HL-60 (cell line): ENCODE measurements at regions not wholly inside any gene's neighbourhood (a gene's known extent, or its start where the extent isn't known, plus 50 kb on each side); places are given as distances from the start of the nearest gene placed in this dataset.

ENCODE experiments used
- GABPA ChIP-seq: IDR thresholded peaks from 2 replicates; pipeline ENCODE4 v1.6.1; 2012; ENCODE audit warnings: low read depth
- POLR2AphosphoS5 ChIP-seq: IDR thresholded peaks from 2 replicates; pipeline ENCODE4 v1.6.1; 2012; ENCODE audit warnings: low read depth
- SPI1 ChIP-seq: IDR thresholded peaks from 2 replicates; pipeline ENCODE4 v1.6.1; 2012; ENCODE audit warnings: low read depth, mild to moderate bottlenecking, borderline replicate concordance
- TF ChIP-seq, protein P1 (sequence below): IDR thresholded peaks from one replicate; pipeline ENCODE4 v1.5.1; 2011; ENCODE audit warnings: low read length, control low read depth, inconsistent platforms; ENCODE audit not compliant: insufficient read depth
- TF ChIP-seq, protein P2 (sequence below): IDR thresholded peaks from 2 replicates; pipeline ENCODE4 v1.6.1; 2012; ENCODE audit warnings: low read depth; ENCODE audit not compliant: insufficient replicate concordance

GRCh38 chr7:33745934-33746333 is 159.4 kb upstream of the BMPER start:
- TF ChIP-seq, protein P1, sequence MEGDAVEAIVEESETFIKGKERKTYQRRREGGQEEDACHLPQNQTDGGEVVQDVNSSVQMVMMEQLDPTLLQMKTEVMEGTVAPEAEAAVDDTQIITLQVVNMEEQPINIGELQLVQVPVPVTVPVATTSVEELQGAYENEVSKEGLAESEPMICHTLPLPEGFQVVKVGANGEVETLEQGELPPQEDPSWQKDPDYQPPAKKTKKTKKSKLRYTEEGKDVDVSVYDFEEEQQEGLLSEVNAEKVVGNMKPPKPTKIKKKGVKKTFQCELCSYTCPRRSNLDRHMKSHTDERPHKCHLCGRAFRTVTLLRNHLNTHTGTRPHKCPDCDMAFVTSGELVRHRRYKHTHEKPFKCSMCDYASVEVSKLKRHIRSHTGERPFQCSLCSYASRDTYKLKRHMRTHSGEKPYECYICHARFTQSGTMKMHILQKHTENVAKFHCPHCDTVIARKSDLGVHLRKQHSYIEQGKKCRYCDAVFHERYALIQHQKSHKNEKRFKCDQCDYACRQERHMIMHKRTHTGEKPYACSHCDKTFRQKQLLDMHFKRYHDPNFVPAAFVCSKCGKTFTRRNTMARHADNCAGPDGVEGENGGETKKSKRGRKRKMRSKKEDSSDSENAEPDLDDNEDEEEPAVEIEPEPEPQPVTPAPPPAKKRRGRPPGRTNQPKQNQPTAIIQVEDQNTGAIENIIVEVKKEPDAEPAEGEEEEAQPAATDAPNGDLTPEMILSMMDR, result no peak
- TF ChIP-seq, protein P2, sequence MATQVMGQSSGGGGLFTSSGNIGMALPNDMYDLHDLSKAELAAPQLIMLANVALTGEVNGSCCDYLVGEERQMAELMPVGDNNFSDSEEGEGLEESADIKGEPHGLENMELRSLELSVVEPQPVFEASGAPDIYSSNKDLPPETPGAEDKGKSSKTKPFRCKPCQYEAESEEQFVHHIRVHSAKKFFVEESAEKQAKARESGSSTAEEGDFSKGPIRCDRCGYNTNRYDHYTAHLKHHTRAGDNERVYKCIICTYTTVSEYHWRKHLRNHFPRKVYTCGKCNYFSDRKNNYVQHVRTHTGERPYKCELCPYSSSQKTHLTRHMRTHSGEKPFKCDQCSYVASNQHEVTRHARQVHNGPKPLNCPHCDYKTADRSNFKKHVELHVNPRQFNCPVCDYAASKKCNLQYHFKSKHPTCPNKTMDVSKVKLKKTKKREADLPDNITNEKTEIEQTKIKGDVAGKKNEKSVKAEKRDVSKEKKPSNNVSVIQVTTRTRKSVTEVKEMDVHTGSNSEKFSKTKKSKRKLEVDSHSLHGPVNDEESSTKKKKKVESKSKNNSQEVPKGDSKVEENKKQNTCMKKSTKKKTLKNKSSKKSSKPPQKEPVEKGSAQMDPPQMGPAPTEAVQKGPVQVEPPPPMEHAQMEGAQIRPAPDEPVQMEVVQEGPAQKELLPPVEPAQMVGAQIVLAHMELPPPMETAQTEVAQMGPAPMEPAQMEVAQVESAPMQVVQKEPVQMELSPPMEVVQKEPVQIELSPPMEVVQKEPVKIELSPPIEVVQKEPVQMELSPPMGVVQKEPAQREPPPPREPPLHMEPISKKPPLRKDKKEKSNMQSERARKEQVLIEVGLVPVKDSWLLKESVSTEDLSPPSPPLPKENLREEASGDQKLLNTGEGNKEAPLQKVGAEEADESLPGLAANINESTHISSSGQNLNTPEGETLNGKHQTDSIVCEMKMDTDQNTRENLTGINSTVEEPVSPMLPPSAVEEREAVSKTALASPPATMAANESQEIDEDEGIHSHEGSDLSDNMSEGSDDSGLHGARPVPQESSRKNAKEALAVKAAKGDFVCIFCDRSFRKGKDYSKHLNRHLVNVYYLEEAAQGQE, result no peak
- TF ChIP-seq POLR2AphosphoS5, result no peak
- TF ChIP-seq SPI1, result no peak
- TF ChIP-seq GABPA, result no peak
